ENCODE measurements at regions not wholly inside any gene's neighbourhood (a gene's known extent, or its start where the extent isn't known, plus 50 kb on each side); places are given as distances from the start of the nearest gene placed in this dataset.
A peak's percentile ranks its signal among the peaks of the same experiment; 100 is the strongest.

DNA sequence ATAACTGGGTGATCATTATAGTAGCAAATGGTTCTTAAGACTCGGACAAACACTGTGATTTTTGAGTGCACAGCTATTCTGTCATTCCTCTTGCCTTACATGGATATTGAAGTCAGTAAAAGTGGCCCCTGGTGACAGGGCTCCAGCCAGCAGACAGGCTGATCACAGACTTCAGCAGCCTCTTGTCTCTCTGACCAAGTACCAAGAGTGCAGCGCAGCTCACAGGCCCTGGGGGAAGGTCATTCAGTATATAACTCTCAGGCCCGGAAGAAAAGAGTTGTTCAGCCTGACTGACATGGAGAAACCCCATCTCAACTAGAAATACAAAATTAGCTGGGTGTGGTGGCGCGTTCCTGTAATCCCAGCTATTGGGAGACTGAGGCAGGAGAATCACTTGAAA is 202.6 kb downstream of the HRH4 start:
- FAIRE-seq (no peak), DNase-seq (ENCODE audit: insufficient read length, low spot score) (no peak)
- TF ChIP-seq, protein P1, sequence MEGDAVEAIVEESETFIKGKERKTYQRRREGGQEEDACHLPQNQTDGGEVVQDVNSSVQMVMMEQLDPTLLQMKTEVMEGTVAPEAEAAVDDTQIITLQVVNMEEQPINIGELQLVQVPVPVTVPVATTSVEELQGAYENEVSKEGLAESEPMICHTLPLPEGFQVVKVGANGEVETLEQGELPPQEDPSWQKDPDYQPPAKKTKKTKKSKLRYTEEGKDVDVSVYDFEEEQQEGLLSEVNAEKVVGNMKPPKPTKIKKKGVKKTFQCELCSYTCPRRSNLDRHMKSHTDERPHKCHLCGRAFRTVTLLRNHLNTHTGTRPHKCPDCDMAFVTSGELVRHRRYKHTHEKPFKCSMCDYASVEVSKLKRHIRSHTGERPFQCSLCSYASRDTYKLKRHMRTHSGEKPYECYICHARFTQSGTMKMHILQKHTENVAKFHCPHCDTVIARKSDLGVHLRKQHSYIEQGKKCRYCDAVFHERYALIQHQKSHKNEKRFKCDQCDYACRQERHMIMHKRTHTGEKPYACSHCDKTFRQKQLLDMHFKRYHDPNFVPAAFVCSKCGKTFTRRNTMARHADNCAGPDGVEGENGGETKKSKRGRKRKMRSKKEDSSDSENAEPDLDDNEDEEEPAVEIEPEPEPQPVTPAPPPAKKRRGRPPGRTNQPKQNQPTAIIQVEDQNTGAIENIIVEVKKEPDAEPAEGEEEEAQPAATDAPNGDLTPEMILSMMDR (IDR thresholded peaks at IDR 0.05; ENCODE audit: insufficient read depth, missing control alignments): no peak

GRCh38 chr18:24669015-24669414 is 208.6 kb downstream of the HRH4 start:
- TF ChIP-seq, protein P1 (IDR thresholded peaks at IDR 0.05; ENCODE audit: insufficient read depth, missing control alignments): no peak
- FAIRE-seq: no peak
- DNase-seq (ENCODE audit: insufficient read length, low spot score): no peak

GRCh38 chr18:24669502-24669901 is 209.1 kb downstream of the HRH4 start:
- FAIRE-seq: no peak
- no peak for DNase-seq (ENCODE audit: insufficient read length, low spot score)
- TF ChIP-seq, protein P1 (IDR thresholded peaks at IDR 0.05; ENCODE audit: insufficient read depth, missing control alignments): no peak

- DNase-seq (ENCODE audit: insufficient read length, low spot score) (no peak), FAIRE-seq (peak; percentile 25)
- TF ChIP-seq, protein P1 (IDR thresholded peaks at IDR 0.05; ENCODE audit: insufficient read depth, missing control alignments): peak; percentile 34
These were observed 211.9 kb downstream of the HRH4 start for GRCh38 chr18:24672165-24672941.

DNA sequence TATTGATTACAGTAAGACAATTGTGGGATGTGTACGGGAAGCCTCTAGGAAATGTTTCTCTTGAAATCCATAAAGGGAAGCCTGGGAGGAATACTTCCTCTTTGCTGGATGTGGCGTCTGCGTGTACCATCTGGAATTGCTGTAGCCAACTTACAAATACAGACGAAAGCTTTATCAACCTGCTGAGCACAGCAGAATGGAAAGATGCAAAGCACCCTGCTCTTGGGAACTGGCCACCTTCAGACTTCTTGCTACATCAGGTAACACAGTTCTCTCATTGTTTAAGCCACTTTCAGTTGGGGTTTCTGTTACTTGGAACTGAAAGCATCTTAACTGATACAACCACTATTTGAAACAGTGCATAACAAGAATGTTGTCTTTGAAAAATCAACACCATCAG is 213.8 kb downstream of the HRH4 start:
- FAIRE-seq: no peak
- TF ChIP-seq, protein P1 (IDR thresholded peaks at IDR 0.05; ENCODE audit: insufficient read depth, missing control alignments): no peak

GRCh38 chr18:24674605-24675004 is 214.2 kb downstream of the HRH4 start:
- TF ChIP-seq, protein P1 (IDR thresholded peaks at IDR 0.05; ENCODE audit: insufficient read depth, missing control alignments): no peak
- peak; percentile 79 for FAIRE-seq
- no peak for DNase-seq (ENCODE audit: insufficient read length, low spot score)

More for the DNA sequence above, 213.8 kb downstream of the HRH4 start:
- DNase-seq (ENCODE audit: insufficient read length, low spot score): no peak

DNA sequence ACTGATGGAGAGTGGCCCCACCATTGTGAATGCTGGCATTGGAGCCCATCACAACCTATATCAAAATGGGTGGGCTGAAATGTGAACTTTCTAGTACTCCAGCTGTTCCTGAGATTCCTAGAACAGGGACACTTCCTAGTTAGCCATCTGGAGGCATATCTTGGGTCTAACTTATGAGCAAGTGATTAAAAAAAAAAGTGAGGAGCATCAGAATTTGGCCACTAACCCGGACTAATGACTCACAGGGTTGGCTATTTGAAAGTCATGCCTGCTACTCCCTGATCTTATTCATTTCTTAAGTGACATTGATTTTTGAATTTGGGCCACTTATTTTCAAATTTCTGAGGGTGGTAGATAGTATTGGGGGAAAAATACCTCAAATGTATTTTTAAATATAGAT is 216.6 kb downstream of the HRH4 start:
- TF ChIP-seq, protein P1 (IDR thresholded peaks at IDR 0.05; ENCODE audit: insufficient read depth, missing control alignments): no peak
- DNase-seq (ENCODE audit: insufficient read length, low spot score) (no peak), FAIRE-seq (peak; percentile 6)

Data from D721Med (cell line).